Fibroblast of lung (primary cell): ENCODE measurements at regions not wholly inside any gene's neighbourhood (a gene's known extent, or its start where the extent isn't known, plus 50 kb on each side); places are given as distances from the start of the nearest gene placed in this dataset.

ENCODE experiments used
- CTCF ChIP-seq, 2 donors: IDR thresholded peaks in 1 of 2; conservative IDR thresholded peaks in 1 of 2; 1 replicate in 1 of 2; 2 replicates in 1 of 2; pipeline ENCODE4 v1.5.1; 2011 to 2012; ENCODE audit warnings: low read length in 2 of 2, control low read depth in 1 of 2, inconsistent platforms in 1 of 2, low read depth in 1 of 2, mild to moderate bottlenecking in 1 of 2
- EZH2 ChIP-seq: IDR thresholded peaks from 2 replicates; pipeline ENCODE4 v1.5.1; 2012; ENCODE audit warnings: low read length, control low read depth, mild to moderate bottlenecking; ENCODE audit errors: missing control alignments

GRCh38 chr7:49596701-49597491, 176.5 kb upstream of the VWC2 start:
- TF ChIP-seq EZH2 (no peak), CTCF (conservative IDR thresholded peaks at IDR 0.05 in 1 of 2, IDR thresholded peaks at IDR 0.05 in 1 of 2; ENCODE audit: low read depth in 1 of 2, low read length in 2 of 2) (no peak)
